HepG2 (cell line): ENCODE measurements at regions not wholly inside any gene's neighbourhood (a gene's known extent, or its start where the extent isn't known, plus 50 kb on each side); places are given as distances from the start of the nearest gene placed in this dataset.

Source experiments
- ATAC-seq: fragments of 200-7000 bp; cut with Tn5 transposase; 3 replicates; pipeline ENCODE4 v1.9.1; 2020; ENCODE audit warnings: mild to moderate bottlenecking, moderate library complexity
- BruUV-seq: library from RNA; stranded (reverse); fragments of 400-500 nt; replicated peaks from 2 replicates; lab custom pipeline; 2021; lab: Mats Ljungman, UMichigan
- CTCF ChIA-PET: fragments of 300-600 bp; formaldehyde crosslinking; extraction: SDS; loops from one replicate; lab custom pipeline; 2021; ENCODE audit warnings: low total read pairs, inconsistent platforms, low intra/inter-chr PET ratio; lab: Yijun Ruan, JAX
- POLR2A ChIA-PET: fragments of 350-600 bp; sonication (Branson Sonifier 250); formaldehyde crosslinking; loops from one replicate; lab custom pipeline; 2020; ENCODE audit warnings: antibody characterized with exemption, inconsistent platforms; lab: Yijun Ruan, JAX
- DNase-seq: peaks from one replicate; pipeline ENCODE4 v3.0.0-alpha.2; 2015; ENCODE audit warnings: low spot score
- FAIRE-seq: peaks from 3 replicates; lab custom pipeline; 2011; peaks lifted over from hg19 to GRCh38; lab: Jason Lieb, UNC
- H2AFZ ChIP-seq: one replicate; pipeline ENCODE4 v1.6.1; 2011; ENCODE audit warnings: low read length, inconsistent platforms
- H3K27ac ChIP-seq: fragments of 300-600 bp; 3 replicates; pipeline ENCODE4 v1.8.0; 2011; ENCODE audit warnings: mixed run types, mild to moderate bottlenecking, mixed read lengths, low read length, inconsistent platforms; ENCODE audit not compliant: insufficient read depth; ENCODE audit errors: extremely low read length
- H3K27me3 ChIP-seq, 2 experiments: fragments of 200-600 bp in 1 of 2; 2 replicates in 1 of 2; 3 replicates in 1 of 2; pipeline versions ENCODE4 v1.6.0 to v1.8.0; 2011; ENCODE audit warnings: low read length in 2 of 2, mild to moderate bottlenecking in 2 of 2, moderate library complexity in 2 of 2, inconsistent platforms in 1 of 2; ENCODE audit not compliant: insufficient read depth in 2 of 2, control insufficient read depth in 1 of 2
- H3K36me3 ChIP-seq, 2 experiments: fragments of 200-600 bp in 1 of 2; replicated peaks in 1 of 2; 2 replicates in 1 of 2; 3 replicates in 1 of 2; pipeline versions ENCODE4 v1.5.1 to v1.8.0; 2011; ENCODE audit warnings: low read length in 2 of 2, inconsistent platforms in 1 of 2; ENCODE audit not compliant: insufficient read depth in 2 of 2, control insufficient read depth in 1 of 2
- H3K4me1 ChIP-seq: 2 replicates; pipeline ENCODE4 v1.5.1; 2012; ENCODE audit warnings: low read length, inconsistent platforms; ENCODE audit not compliant: insufficient read depth
- H3K4me2 ChIP-seq: 2 replicates; pipeline ENCODE4 v1.6.0; 2011; ENCODE audit warnings: low read depth, low read length, inconsistent platforms
- H3K4me3 ChIP-seq, 3 experiments: fragments of 200-600 bp in 1 of 3; sonication (generic), shearing (Covaris generic) in 1 of 3; replicated peaks in 1 of 3; 2 replicates each; pipeline ENCODE4 v1.5.1; 2011 to 2016; ENCODE audit warnings: low read length in 3 of 3, inconsistent platforms in 2 of 3, low read depth in 2 of 3, mild to moderate bottlenecking in 2 of 3, control low read depth in 1 of 3, mixed read lengths in 1 of 3; ENCODE audit not compliant: insufficient read depth in 1 of 3
- H3K79me2 ChIP-seq: one replicate; pipeline ENCODE4 v1.6.1; 2011; ENCODE audit warnings: low read length, inconsistent platforms; ENCODE audit not compliant: insufficient read depth
- H3K9ac ChIP-seq: 2 replicates; pipeline ENCODE4 v1.6.0; 2011; ENCODE audit warnings: mild to moderate bottlenecking, low read depth, low read length, inconsistent platforms; ENCODE audit not compliant: insufficient read depth
- H3K9me3 ChIP-seq: 2 replicates; pipeline ENCODE4 v1.5.1; 2012; ENCODE audit warnings: mild to moderate bottlenecking, low read length
- H4K20me1 ChIP-seq: 2 replicates; pipeline ENCODE4 v1.6.0; 2011; ENCODE audit warnings: inconsistent platforms, mild to moderate bottlenecking, low read length, moderate library complexity; ENCODE audit not compliant: insufficient read depth
- ETV6 ChIP-seq: sonication (generic); formaldehyde crosslinking; conservative IDR thresholded peaks from 2 replicates; pipeline ENCODE4 v1.4.0; 2020; ENCODE audit warnings: missing genetic modification reagents
- NCOA1 ChIP-seq: sonication (generic); formaldehyde crosslinking; IDR thresholded peaks from 2 replicates; pipeline ENCODE4 v1.9.0; 2021; ENCODE audit warnings: missing genetic modification reagents
- NFE2L1 ChIP-seq: sonication (generic); formaldehyde crosslinking; IDR thresholded peaks from 2 replicates; pipeline ENCODE4 v1.4.0; 2020; ENCODE audit warnings: missing genetic modification reagents, mild to moderate bottlenecking, borderline replicate concordance
- NRL ChIP-seq: sonication (generic); formaldehyde crosslinking; IDR thresholded peaks from 2 replicates; pipeline ENCODE4 v1.5.0; 2020; ENCODE audit warnings: missing genetic modification reagents, mild to moderate bottlenecking, moderate library complexity, borderline replicate concordance
- RARA ChIP-seq: IDR thresholded peaks from 2 replicates; pipeline ENCODE4 v1.6.1; 2016; ENCODE audit warnings: missing genetic modification reagents, missing compliant biosample characterization
- ZNF503 ChIP-seq: sonication (generic); formaldehyde crosslinking; IDR thresholded peaks from 2 replicates; pipeline ENCODE4 v1.4.0; 2020; ENCODE audit warnings: missing genetic modification reagents
- ZNF770 ChIP-seq: sonication (generic); formaldehyde crosslinking; IDR thresholded peaks from 2 replicates; pipeline ENCODE4 v1.5.0; 2020; ENCODE audit warnings: mild to moderate bottlenecking, missing genetic modification reagents
- WGBS: methylation state at CpG from one replicate; pipeline ENCODE4 v1.1.6; 2017; ENCODE audit warnings: low lambda C conversion rate; 5-methylcytosine and 5-hydroxymethylcytosine counted together
- in situ Hi-C: cut with HindIII; loops from 2 replicates; pipeline ENCODE4 v1.10.0; 2017; ENCODE audit warnings: low pct_unique_long_range_greater_than_20kb; ENCODE audit not compliant: extremely low pct_ligation_motif_present
- intact Hi-C: fragments of 100-400 bp; cut with micrococcal nuclease; formaldehyde crosslinking; loops from one replicate; pipeline ENCODE4 v1.10.0; 2022; ENCODE audit not compliant: unreplicated experiment

- BruUV-seq: no TSS peak
- FAIRE-seq (no peak), ATAC-seq (no peak), DNase-seq (no peak)
- H3K4me3 ChIP-seq: no peak overlapping the region
- no peaks in the 10 kb centered on the region for H3K9me3 ChIP-seq
- H3K4me2 ChIP-seq: no peak overlapping the region
- no peak for TF ChIP-seq ETV6 (CRISPR knock-in tag)
- in situ Hi-C loops: no loop called here
- CTCF ChIA-PET: no interaction called here
- H3K79me2 ChIP-seq: no peaks in the 10 kb centered on the region
- intact Hi-C loops: no loop called here
- H4K20me1 ChIP-seq: no peaks in the 10 kb centered on the region
- H3K27me3 ChIP-seq: peaks cover 11 to 50% of the 10 kb centered on the region in 2 experiments; a peak in 4 of 5 replicates
- H2AFZ ChIP-seq: no peak overlapping the region
- 0% methylated on average over 1 of the region's 7 CpGs for WGBS
- H3K36me3 ChIP-seq: no peaks in the 10 kb centered on the region
- H3K4me1 ChIP-seq: no peaks in the 10 kb centered on the region
- H3K9ac ChIP-seq: no peak overlapping the region
- POLR2A ChIA-PET: no interaction called here
- H3K27ac ChIP-seq: no peak overlapping the region
These were observed 141.6 kb upstream of the IGF1R start for GRCh38 chr15:98506711-98507110.

GRCh38 chr15:98513428-98513986 is 134.8 kb upstream of the IGF1R start:
- intact Hi-C loops (no loop called here), in situ Hi-C loops (no loop called here)
- Histone ChIP-seq H2AFZ (no peak overlapping the region), H3K4me1 (peaks cover 22% of the 10 kb centered on the region), H3K36me3 (no peaks in the 10 kb centered on the region), H3K9ac (no peak overlapping the region), H3K4me2 (no peak overlapping the region), H3K79me2 (no peaks in the 10 kb centered on the region), H3K27ac (no peak overlapping the region), H3K9me3 (no peaks in the 10 kb centered on the region), H3K4me3 (no peak overlapping the region), H3K27me3 (peaks cover 0 to 22% of the 10 kb centered on the region in 2 experiments; a peak in 3 of 5 replicates), H4K20me1 (no peaks in the 10 kb centered on the region)
- TF ChIP-seq RARA (CRISPR knock-in tag): no peak
- TF ChIP-seq ZNF503 (CRISPR knock-in tag): no peak
- no peak for TF ChIP-seq NCOA1 (CRISPR knock-in tag)
- TF ChIP-seq NRL (CRISPR knock-in tag): no peak
- TF ChIP-seq ZNF770 (CRISPR knock-in tag): no peak
- TF ChIP-seq NFE2L1: no peak
- no peak for ATAC-seq
- 38% methylated on average over 7 of the region's 7 CpGs for WGBS
- ChIA-PET CTCF (no interaction called here), POLR2A (interaction anchor here (1.6 kb wide), 1 partner anchor 134 kb away, joined by 5 read pairs; the partner anchor contains the start of gene IGF1R)
- DNase-seq: no peak
- no peak for FAIRE-seq
- BruUV-seq: no TSS peak
